Thyroid gland (tissue), 4 donors: ENCODE measurements at regions not wholly inside any gene's neighbourhood (a gene's known extent, or its start where the extent isn't known, plus 50 kb on each side); places are given as distances from the start of the nearest gene placed in this dataset.
A peak's percentile ranks its signal among the peaks of the same experiment; 100 is the strongest.
"Not testable (repeated sequence)": the region's sequence is repeated elsewhere in the genome, so short reads cannot be mapped to it uniquely, and the experiment has no call there.

ENCODE experiments used
- DNase-seq, 2 donors: peaks; one replicate each; pipeline ENCODE4 v3.0.0-alpha.2; 2019
- H3K27ac ChIP-seq, 3 donors: fragments of 200-600 bp; sonication (generic); 1 replicate in 2 of 3; 2 replicates in 1 of 3; pipeline ENCODE4 v1.5.1; 2016 to 2019; ENCODE audit warnings: mild to moderate bottlenecking in 1 of 3, moderate library complexity in 1 of 3
- H3K27me3 ChIP-seq: fragments of 200-600 bp; sonication (generic); one replicate; pipeline ENCODE4 v1.5.1; 2019
- H3K36me3 ChIP-seq, 2 donors: fragments of 200-600 bp; sonication (generic); one replicate each; pipeline ENCODE4 v1.5.1; 2016 to 2019
- H3K4me1 ChIP-seq, 2 donors: fragments of 200-600 bp; sonication (generic); one replicate each; pipeline ENCODE4 v1.5.1; 2017 to 2019
- H3K4me3 ChIP-seq, 3 donors: fragments of 200-600 bp; sonication (generic); replicated peaks in 1 of 3; 1 replicate in 2 of 3; 2 replicates in 1 of 3; pipeline ENCODE4 v1.5.1; 2016; ENCODE audit warnings: mild to moderate bottlenecking in 1 of 3
- H3K9me3 ChIP-seq: fragments of 200-600 bp; sonication (generic); one replicate; pipeline ENCODE4 v1.5.1; 2017
- CTCF ChIP-seq, 6 experiments: fragments of 200-600 bp in 3 of 6; fragments of 450-650 bp in 3 of 6; sonication (generic) in 3 of 6; IDR thresholded peaks; one replicate each; pipeline ENCODE4 v1.5.1; 2016 to 2019; ENCODE audit warnings: antibody characterized with exemption in 6 of 6, mild to moderate bottlenecking in 2 of 6, inconsistent platforms in 1 of 6, moderate library complexity in 1 of 6
- POLR2A ChIP-seq, 2 donors: fragments of 450-650 bp; IDR thresholded peaks; one replicate each; pipeline ENCODE4 v1.6.1; 2017; ENCODE audit warnings: antibody characterized with exemption in 2 of 2, mild to moderate bottlenecking in 2 of 2, moderate library complexity in 1 of 2
- whole genome bisulfite sequencing, 2 donors: methylation state at CpG; one replicate each; pipeline ENCODE4 v1.1.5; 2017; 5-methylcytosine and 5-hydroxymethylcytosine counted together
- intact Hi-C: fragments of 100-400 bp; cut with DNase I; formaldehyde crosslinking; loops from one replicate; pipeline ENCODE4 v1.15.1; 2023

- no peak overlapping the region for H3K27ac ChIP-seq
- H3K4me1 ChIP-seq: no peaks in the 10 kb centered on the region
- H3K9me3 ChIP-seq: no peaks in the 10 kb centered on the region
- intact Hi-C loops: no loop called here
- TF ChIP-seq POLR2A (IDR thresholded peaks at IDR 0.05): no peak
- no peak for TF ChIP-seq CTCF (IDR thresholded peaks at IDR 0.05)
- no peak for DNase-seq
- H3K27me3 ChIP-seq: no peaks in the 10 kb centered on the region
- no peak overlapping the region for H3K4me3 ChIP-seq
- H3K36me3 ChIP-seq: no peaks in the 10 kb centered on the region
Measured at GRCh38 chr7:118878336-118878735, 653.8 kb downstream of the ANKRD7 start.

- Histone ChIP-seq H3K4me3 (no peak overlapping the region), H3K4me1 (no peaks in the 10 kb centered on the region), H3K36me3 (no peaks in the 10 kb centered on the region), H3K27me3 (no peaks in the 10 kb centered on the region), H3K9me3 (no peaks in the 10 kb centered on the region), H3K27ac (no peak overlapping the region)
- 86 to 90% methylated on average over 2 of the region's 2 CpGs for WGBS, 2 donors
- no peak for TF ChIP-seq CTCF (IDR thresholded peaks at IDR 0.05)
- TF ChIP-seq POLR2A (IDR thresholded peaks at IDR 0.05): no peak
- intact Hi-C loops: no loop called here
- DNase-seq: no peak
Measured at GRCh38 chr7:118898284-118898683, 673.8 kb downstream of the ANKRD7 start.

- Histone ChIP-seq H3K27ac (no peak overlapping the region), H3K4me1 (no peaks in the 10 kb centered on the region), H3K9me3 (no peaks in the 10 kb centered on the region), H3K36me3 (no peaks in the 10 kb centered on the region), H3K4me3 (no peak overlapping the region), H3K27me3 (no peaks in the 10 kb centered on the region)
- no peak for DNase-seq
- no peak for TF ChIP-seq CTCF (IDR thresholded peaks at IDR 0.05)
- TF ChIP-seq POLR2A (IDR thresholded peaks at IDR 0.05): no peak
- intact Hi-C loops: no loop called here
- WGBS, 2 donors: 88 to 90% methylated on average over 3 of the region's 3 CpGs
Measured at GRCh38 chr7:118902600-118902999, 678.1 kb downstream of the ANKRD7 start.

GRCh38 chr7:118907911-118908527, 683.5 kb downstream of the ANKRD7 start:
- Histone ChIP-seq H3K9me3 (no peaks in the 10 kb centered on the region), H3K36me3 (no peaks in the 10 kb centered on the region), H3K27me3 (no peaks in the 10 kb centered on the region), H3K27ac (no peak overlapping the region), H3K4me3 (no peak overlapping the region), H3K4me1 (no peaks in the 10 kb centered on the region)
- intact Hi-C loops: no loop called here
- DNase-seq: no peak
- TF ChIP-seq CTCF (IDR thresholded peaks at IDR 0.05): no peak
- 92 to 93% methylated on average over 8 of the region's 8 CpGs for WGBS, 2 donors

- H3K9me3 ChIP-seq, intact Hi-C loops: not testable (repeated sequence)
- WGBS, 2 donors: 93 to 94% methylated on average over 3 of the region's 3 CpGs
Measured at GRCh38 chr7:118916120-118916519, 691.6 kb downstream of the ANKRD7 start.

GRCh38 chr7:118918556-118918955, 694.1 kb downstream of the ANKRD7 start:
- Histone ChIP-seq H3K4me3 (no peak overlapping the region), H3K27ac (no peak overlapping the region), H3K4me1 (no peaks in the 10 kb centered on the region), H3K36me3 (no peaks in the 10 kb centered on the region), H3K27me3 (no peaks in the 10 kb centered on the region), H3K9me3 (no peaks in the 10 kb centered on the region)
- 79 to 85% methylated on average over 2 of the region's 2 CpGs for WGBS, 2 donors
- intact Hi-C loops: no loop called here
- TF ChIP-seq CTCF (IDR thresholded peaks at IDR 0.05) (peak in 3 of 6 experiments; percentile 42 to 53 (median 51)), POLR2A (IDR thresholded peaks at IDR 0.05) (no peak)
- no peak for DNase-seq

More at GRCh38 chr7:118916120-118916519, 691.6 kb downstream of the ANKRD7 start:
- not testable (repeated sequence) for H3K27me3 ChIP-seq, H3K4me3 ChIP-seq, H3K27ac ChIP-seq, H3K4me1 ChIP-seq, DNase-seq, H3K36me3 ChIP-seq
